22Rv1 (cell line): ENCODE measurements at regions not wholly inside any gene's neighbourhood (a gene's known extent, or its start where the extent isn't known, plus 50 kb on each side); places are given as distances from the start of the nearest gene placed in this dataset.

Source experiments
- CTCF ChIP-seq: fragments of 450-650 bp; IDR thresholded peaks from 2 replicates; pipeline ENCODE4 v1.5.1; 2017; ENCODE audit warnings: mild to moderate bottlenecking
- ZFX ChIP-seq: fragments of 450-650 bp; IDR thresholded peaks from 2 replicates; pipeline ENCODE4 v1.6.1; 2017; ENCODE audit warnings: antibody characterized with exemption, borderline replicate concordance

DNA sequence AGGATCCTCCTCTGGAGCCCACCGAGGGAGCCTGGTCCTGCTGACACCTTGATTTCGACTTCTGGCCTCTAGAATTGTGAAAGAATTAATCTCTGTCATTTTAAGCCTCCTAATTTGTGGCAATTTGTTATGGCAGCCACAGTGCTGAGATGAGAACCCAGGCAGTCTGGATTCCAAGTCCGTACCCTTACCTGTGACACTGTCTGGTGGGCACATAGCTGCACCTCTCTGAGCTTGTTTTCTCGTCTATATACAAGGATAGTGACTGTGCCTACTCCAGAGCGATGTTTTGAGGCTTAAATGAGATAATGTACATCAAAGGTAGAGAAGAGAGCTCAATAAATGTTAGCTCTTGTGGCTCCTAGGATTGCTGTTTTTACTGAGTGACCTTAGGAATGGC, 128.4 kb upstream of the MPHOSPH6 start:
- no peak for TF ChIP-seq CTCF
- no peak for TF ChIP-seq ZFX
